Ovary (tissue), 3 donors: ENCODE measurements at regions not wholly inside any gene's neighbourhood (a gene's known extent, or its start where the extent isn't known, plus 50 kb on each side); places are given as distances from the start of the nearest gene placed in this dataset.

Source experiments
- EP300 ChIP-seq: sonication (generic); formaldehyde crosslinking; IDR thresholded peaks from one replicate; pipeline ENCODE4 v1.6.1; 2017; ENCODE audit warnings: antibody characterized with exemption
- POLR2A ChIP-seq: fragments of 450-650 bp; IDR thresholded peaks from one replicate; pipeline ENCODE4 v1.6.1; 2017; ENCODE audit warnings: antibody characterized with exemption, mild to moderate bottlenecking, moderate library complexity
- TF ChIP-seq, protein P1 (sequence below), 3 donors: fragments of 450-650 bp in 2 of 3; fragments of 200-600 bp in 1 of 3; IDR thresholded peaks; one replicate each; pipeline versions ENCODE4 v1.5.1 to v1.8.0; 2016 to 2022; ENCODE audit warnings: antibody characterized with exemption in 3 of 3, mild to moderate bottlenecking in 1 of 3
- donor health status: DM: no; HTN: no; CAD: no.

GRCh38 chr6:16979677-16980370, 122.0 kb upstream of the STMND1 start:
- TF ChIP-seq, protein P1, sequence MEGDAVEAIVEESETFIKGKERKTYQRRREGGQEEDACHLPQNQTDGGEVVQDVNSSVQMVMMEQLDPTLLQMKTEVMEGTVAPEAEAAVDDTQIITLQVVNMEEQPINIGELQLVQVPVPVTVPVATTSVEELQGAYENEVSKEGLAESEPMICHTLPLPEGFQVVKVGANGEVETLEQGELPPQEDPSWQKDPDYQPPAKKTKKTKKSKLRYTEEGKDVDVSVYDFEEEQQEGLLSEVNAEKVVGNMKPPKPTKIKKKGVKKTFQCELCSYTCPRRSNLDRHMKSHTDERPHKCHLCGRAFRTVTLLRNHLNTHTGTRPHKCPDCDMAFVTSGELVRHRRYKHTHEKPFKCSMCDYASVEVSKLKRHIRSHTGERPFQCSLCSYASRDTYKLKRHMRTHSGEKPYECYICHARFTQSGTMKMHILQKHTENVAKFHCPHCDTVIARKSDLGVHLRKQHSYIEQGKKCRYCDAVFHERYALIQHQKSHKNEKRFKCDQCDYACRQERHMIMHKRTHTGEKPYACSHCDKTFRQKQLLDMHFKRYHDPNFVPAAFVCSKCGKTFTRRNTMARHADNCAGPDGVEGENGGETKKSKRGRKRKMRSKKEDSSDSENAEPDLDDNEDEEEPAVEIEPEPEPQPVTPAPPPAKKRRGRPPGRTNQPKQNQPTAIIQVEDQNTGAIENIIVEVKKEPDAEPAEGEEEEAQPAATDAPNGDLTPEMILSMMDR (IDR thresholded peaks at IDR 0.05): no peak
- TF ChIP-seq POLR2A (no peak), EP300 (no peak)
